ENCODE measurements at regions not wholly inside any gene's neighbourhood (a gene's known extent, or its start where the extent isn't known, plus 50 kb on each side); places are given as distances from the start of the nearest gene placed in this dataset.

DNA sequence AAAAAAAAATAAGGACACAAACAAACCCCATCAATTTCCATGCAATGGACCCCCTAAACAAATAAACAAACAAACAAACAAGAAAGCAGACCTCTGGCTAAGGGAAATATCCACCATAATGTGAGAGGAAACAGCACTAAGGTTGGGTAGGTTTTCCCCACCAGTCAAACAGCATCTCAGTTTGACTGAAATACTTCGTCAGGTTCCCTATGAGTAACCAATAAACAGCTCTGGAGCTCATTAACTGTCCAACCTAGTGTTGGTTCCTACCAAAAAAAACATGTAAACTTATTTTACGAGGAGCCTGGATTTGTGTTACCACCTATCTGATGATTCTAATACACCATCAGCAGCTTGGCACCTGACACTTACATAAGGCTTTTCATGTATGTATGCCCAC, 198.5 kb upstream of the TARS1 start:
- H3K4me1 ChIP-seq (ENCODE audit: control insufficient read depth in 1 of 2, insufficient read depth in 2 of 2, low read depth in 1 of 2, low read length in 1 of 2) = no peaks in the 10 kb centered on the region
- no peaks in the 10 kb centered on the region for H4K20me1 ChIP-seq (ENCODE audit: insufficient read depth)
- no peak overlapping the region for H3K4me2 ChIP-seq
- 85% methylated on average over 2 of the region's 2 CpGs for WGBS (ENCODE audit: low lambda C conversion rate)
- H3F3A ChIP-seq (replicated peaks; ENCODE audit: insufficient read depth) = no peaks in the 10 kb centered on the region
- no peak for DNase-seq
- no peak overlapping the region for H2AFZ ChIP-seq (ENCODE audit: low read depth)
- H3K9me3 ChIP-seq = no peaks in the 10 kb centered on the region
- CTCF ChIA-PET = no interaction called here
- no peak overlapping the region for H3K9ac ChIP-seq
- H3K9me2 ChIP-seq = no peaks in the 10 kb centered on the region
- H3K79me2 ChIP-seq (ENCODE audit: insufficient read depth) = no peaks in the 10 kb centered on the region
- POLR2A ChIA-PET = no interaction called here
- H3K4me3 ChIP-seq (ENCODE audit: low read depth in 2 of 2, low read length in 1 of 2) = no peak overlapping the region
- H3K36me3 ChIP-seq (replicated peaks in 1 of 2; ENCODE audit: control insufficient read depth in 1 of 2, insufficient read depth in 2 of 2, low read length in 1 of 2) = no peaks in the 10 kb centered on the region
- H3K27me3 ChIP-seq (ENCODE audit: insufficient read depth) = no peaks in the 10 kb centered on the region
- no peak overlapping the region for H3K27ac ChIP-seq (ENCODE audit: low read depth in 2 of 2, low read length in 1 of 2)
- TF ChIP-seq PBX3 (IDR thresholded peaks at IDR 0.05) = no peak
- TF ChIP-seq, protein P1, sequence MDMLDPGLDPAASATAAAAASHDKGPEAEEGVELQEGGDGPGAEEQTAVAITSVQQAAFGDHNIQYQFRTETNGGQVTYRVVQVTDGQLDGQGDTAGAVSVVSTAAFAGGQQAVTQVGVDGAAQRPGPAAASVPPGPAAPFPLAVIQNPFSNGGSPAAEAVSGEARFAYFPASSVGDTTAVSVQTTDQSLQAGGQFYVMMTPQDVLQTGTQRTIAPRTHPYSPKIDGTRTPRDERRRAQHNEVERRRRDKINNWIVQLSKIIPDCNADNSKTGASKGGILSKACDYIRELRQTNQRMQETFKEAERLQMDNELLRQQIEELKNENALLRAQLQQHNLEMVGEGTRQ (IDR thresholded peaks at IDR 0.05; ENCODE audit: borderline replicate concordance, low read depth, low read length) = no peak
- TF ChIP-seq, protein P2, sequence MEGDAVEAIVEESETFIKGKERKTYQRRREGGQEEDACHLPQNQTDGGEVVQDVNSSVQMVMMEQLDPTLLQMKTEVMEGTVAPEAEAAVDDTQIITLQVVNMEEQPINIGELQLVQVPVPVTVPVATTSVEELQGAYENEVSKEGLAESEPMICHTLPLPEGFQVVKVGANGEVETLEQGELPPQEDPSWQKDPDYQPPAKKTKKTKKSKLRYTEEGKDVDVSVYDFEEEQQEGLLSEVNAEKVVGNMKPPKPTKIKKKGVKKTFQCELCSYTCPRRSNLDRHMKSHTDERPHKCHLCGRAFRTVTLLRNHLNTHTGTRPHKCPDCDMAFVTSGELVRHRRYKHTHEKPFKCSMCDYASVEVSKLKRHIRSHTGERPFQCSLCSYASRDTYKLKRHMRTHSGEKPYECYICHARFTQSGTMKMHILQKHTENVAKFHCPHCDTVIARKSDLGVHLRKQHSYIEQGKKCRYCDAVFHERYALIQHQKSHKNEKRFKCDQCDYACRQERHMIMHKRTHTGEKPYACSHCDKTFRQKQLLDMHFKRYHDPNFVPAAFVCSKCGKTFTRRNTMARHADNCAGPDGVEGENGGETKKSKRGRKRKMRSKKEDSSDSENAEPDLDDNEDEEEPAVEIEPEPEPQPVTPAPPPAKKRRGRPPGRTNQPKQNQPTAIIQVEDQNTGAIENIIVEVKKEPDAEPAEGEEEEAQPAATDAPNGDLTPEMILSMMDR (IDR thresholded peaks at IDR 0.05) = no peak
- TF ChIP-seq SIN3A (IDR thresholded peaks at IDR 0.05; ENCODE audit: borderline replicate concordance, low read depth, low read length) = no peak
- no peak for TF ChIP-seq RCOR1 (IDR thresholded peaks at IDR 0.05; ENCODE audit: low read length)
- TF ChIP-seq ELF1 (IDR thresholded peaks at IDR 0.05) = no peak
- no peak for TF ChIP-seq TCF12 (IDR thresholded peaks at IDR 0.05)
- TF ChIP-seq POLR2AphosphoS5 (IDR thresholded peaks at IDR 0.05; ENCODE audit: low read depth, low read length) = no peak
- no peak for TF ChIP-seq RXRA (IDR thresholded peaks at IDR 0.05; ENCODE audit: borderline replicate concordance, low read depth)
- TF ChIP-seq, protein P3, sequence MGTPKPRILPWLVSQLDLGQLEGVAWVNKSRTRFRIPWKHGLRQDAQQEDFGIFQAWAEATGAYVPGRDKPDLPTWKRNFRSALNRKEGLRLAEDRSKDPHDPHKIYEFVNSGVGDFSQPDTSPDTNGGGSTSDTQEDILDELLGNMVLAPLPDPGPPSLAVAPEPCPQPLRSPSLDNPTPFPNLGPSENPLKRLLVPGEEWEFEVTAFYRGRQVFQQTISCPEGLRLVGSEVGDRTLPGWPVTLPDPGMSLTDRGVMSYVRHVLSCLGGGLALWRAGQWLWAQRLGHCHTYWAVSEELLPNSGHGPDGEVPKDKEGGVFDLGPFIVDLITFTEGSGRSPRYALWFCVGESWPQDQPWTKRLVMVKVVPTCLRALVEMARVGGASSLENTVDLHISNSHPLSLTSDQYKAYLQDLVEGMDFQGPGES (IDR thresholded peaks at IDR 0.05; ENCODE audit: low read depth, low read length) = no peak
- TF ChIP-seq REST (IDR thresholded peaks at IDR 0.05; ENCODE audit: low read depth, low read length) = no peak
- TF ChIP-seq FOXJ3 (CRISPR knock-in tag; IDR thresholded peaks at IDR 0.05) = no peak
- no peak for TF ChIP-seq JUND (IDR thresholded peaks at IDR 0.05)
- no peak for TF ChIP-seq RFX5 (IDR thresholded peaks at IDR 0.05; ENCODE audit: low read length)
- no peak for TF ChIP-seq CHD2 (IDR thresholded peaks at IDR 0.05; ENCODE audit: low read length, partially characterized antibody)
- no peak for TF ChIP-seq MEF2A (IDR thresholded peaks at IDR 0.05; ENCODE audit: borderline replicate concordance, low read depth)
- no peak for TF ChIP-seq FOXM1 (IDR thresholded peaks at IDR 0.05; ENCODE audit: low read depth)
- no peak for TF ChIP-seq EZH2phosphoT487 (IDR thresholded peaks at IDR 0.05; ENCODE audit: borderline replicate concordance, low read depth)
